ENCODE measurements at regions not wholly inside any gene's neighbourhood (a gene's known extent, or its start where the extent isn't known, plus 50 kb on each side); places are given as distances from the start of the nearest gene placed in this dataset.

GRCh38 chr11:25667871-25668270 is 664.1 kb upstream of the ANO3 start (continued):
- no peak for TF ChIP-seq ZNF114 (CRISPR knock-in tag; IDR thresholded peaks at IDR 0.05)
- TF ChIP-seq, protein P1, sequence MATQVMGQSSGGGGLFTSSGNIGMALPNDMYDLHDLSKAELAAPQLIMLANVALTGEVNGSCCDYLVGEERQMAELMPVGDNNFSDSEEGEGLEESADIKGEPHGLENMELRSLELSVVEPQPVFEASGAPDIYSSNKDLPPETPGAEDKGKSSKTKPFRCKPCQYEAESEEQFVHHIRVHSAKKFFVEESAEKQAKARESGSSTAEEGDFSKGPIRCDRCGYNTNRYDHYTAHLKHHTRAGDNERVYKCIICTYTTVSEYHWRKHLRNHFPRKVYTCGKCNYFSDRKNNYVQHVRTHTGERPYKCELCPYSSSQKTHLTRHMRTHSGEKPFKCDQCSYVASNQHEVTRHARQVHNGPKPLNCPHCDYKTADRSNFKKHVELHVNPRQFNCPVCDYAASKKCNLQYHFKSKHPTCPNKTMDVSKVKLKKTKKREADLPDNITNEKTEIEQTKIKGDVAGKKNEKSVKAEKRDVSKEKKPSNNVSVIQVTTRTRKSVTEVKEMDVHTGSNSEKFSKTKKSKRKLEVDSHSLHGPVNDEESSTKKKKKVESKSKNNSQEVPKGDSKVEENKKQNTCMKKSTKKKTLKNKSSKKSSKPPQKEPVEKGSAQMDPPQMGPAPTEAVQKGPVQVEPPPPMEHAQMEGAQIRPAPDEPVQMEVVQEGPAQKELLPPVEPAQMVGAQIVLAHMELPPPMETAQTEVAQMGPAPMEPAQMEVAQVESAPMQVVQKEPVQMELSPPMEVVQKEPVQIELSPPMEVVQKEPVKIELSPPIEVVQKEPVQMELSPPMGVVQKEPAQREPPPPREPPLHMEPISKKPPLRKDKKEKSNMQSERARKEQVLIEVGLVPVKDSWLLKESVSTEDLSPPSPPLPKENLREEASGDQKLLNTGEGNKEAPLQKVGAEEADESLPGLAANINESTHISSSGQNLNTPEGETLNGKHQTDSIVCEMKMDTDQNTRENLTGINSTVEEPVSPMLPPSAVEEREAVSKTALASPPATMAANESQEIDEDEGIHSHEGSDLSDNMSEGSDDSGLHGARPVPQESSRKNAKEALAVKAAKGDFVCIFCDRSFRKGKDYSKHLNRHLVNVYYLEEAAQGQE (IDR thresholded peaks at IDR 0.05; ENCODE audit: unreplicated experiment), result no peak
- no peak for TF ChIP-seq JUNB (IDR thresholded peaks at IDR 0.05; ENCODE audit: unreplicated experiment)
- TF ChIP-seq ETS1 (IDR thresholded peaks at IDR 0.05), result no peak

GRCh38 chr11:25691959-25692358 is 640.0 kb upstream of the ANO3 start:
- H3K4me2 ChIP-seq, result no peak overlapping the region
- Mint-ChIP-seq H3K27me3 (ENCODE audit: insufficient read depth, low read depth, poor library complexity) (no peaks in the 10 kb centered on the region), H3K4me1 (peaks cover 7% of the 10 kb centered on the region; the same call in 2 of the 3 replicates), H3K9me3 (peaks cover 16% of the 10 kb centered on the region), H3K27ac (no peak overlapping the region), H3K36me3 (ENCODE audit: low read depth) (peaks cover 11% of the 10 kb centered on the region; the same call in 2 of the 3 replicates), H3K4me3 (no peak overlapping the region)
- peaks cover 6% of the 10 kb centered on the region; the same call in 1 of the 2 replicates for H3K4me1 ChIP-seq (ENCODE audit: insufficient read depth)
- no peak overlapping the region for H3K4me3 ChIP-seq
- no peak overlapping the region for H2AFZ ChIP-seq
- H3F3A ChIP-seq (replicated peaks; ENCODE audit: low read depth), result no peaks in the 10 kb centered on the region
- ATAC-seq (no peak), DNase-seq (ENCODE audit: low spot score) (no peak)
- peaks cover 3% of the 10 kb centered on the region for H3K36me3 ChIP-seq (ENCODE audit: insufficient read depth)
- no peaks in the 10 kb centered on the region for H4K20me1 ChIP-seq (replicated peaks; ENCODE audit: insufficient read depth)
- no peaks in the 10 kb centered on the region for H3K27me3 ChIP-seq (ENCODE audit: insufficient read depth)
- no peak overlapping the region for H3K27ac ChIP-seq (ENCODE audit: low read depth)
- no peaks in the 10 kb centered on the region for H3K79me2 ChIP-seq (replicated peaks; ENCODE audit: insufficient read depth)
- peaks cover 6% of the 10 kb centered on the region for H3K9me2 ChIP-seq (ENCODE audit: insufficient read depth)
- TF ChIP-seq ZNF114 (CRISPR knock-in tag; IDR thresholded peaks at IDR 0.05) (no peak), CREB1 (CRISPR knock-in tag; IDR thresholded peaks at IDR 0.05; ENCODE audit: low read depth) (no peak), STAT1 (IDR thresholded peaks at IDR 0.05; ENCODE audit: unreplicated experiment) (no peak), ZNF462 (CRISPR knock-in tag; IDR thresholded peaks at IDR 0.05) (no peak), JUNB (IDR thresholded peaks at IDR 0.05; ENCODE audit: unreplicated experiment) (no peak), EZH2phosphoT487 (IDR thresholded peaks at IDR 0.05; ENCODE audit: unreplicated experiment) (no peak), ETS1 (IDR thresholded peaks at IDR 0.05) (no peak), EZH2 (IDR thresholded peaks at IDR 0.05; ENCODE audit: low read depth, unreplicated experiment) (no peak), POLR2AphosphoS5 (IDR thresholded peaks at IDR 0.05; ENCODE audit: low read depth) (no peak)
- TF ChIP-seq, protein P2, sequence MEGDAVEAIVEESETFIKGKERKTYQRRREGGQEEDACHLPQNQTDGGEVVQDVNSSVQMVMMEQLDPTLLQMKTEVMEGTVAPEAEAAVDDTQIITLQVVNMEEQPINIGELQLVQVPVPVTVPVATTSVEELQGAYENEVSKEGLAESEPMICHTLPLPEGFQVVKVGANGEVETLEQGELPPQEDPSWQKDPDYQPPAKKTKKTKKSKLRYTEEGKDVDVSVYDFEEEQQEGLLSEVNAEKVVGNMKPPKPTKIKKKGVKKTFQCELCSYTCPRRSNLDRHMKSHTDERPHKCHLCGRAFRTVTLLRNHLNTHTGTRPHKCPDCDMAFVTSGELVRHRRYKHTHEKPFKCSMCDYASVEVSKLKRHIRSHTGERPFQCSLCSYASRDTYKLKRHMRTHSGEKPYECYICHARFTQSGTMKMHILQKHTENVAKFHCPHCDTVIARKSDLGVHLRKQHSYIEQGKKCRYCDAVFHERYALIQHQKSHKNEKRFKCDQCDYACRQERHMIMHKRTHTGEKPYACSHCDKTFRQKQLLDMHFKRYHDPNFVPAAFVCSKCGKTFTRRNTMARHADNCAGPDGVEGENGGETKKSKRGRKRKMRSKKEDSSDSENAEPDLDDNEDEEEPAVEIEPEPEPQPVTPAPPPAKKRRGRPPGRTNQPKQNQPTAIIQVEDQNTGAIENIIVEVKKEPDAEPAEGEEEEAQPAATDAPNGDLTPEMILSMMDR (conservative IDR thresholded peaks at IDR 0.05; ENCODE audit: low read depth in 2 of 2), result no peak

Measured in GM23338 (cell line).